Vagina (tissue), 2 donors: ENCODE measurements at regions not wholly inside any gene's neighbourhood (a gene's known extent, or its start where the extent isn't known, plus 50 kb on each side); places are given as distances from the start of the nearest gene placed in this dataset.

Experiments
- POLR2A ChIP-seq, 2 donors: fragments of 450-650 bp; IDR thresholded peaks; one replicate each; pipeline ENCODE4 v1.6.1; 2017; ENCODE audit warnings: antibody characterized with exemption in 2 of 2, mild to moderate bottlenecking in 2 of 2, moderate library complexity in 2 of 2
- TF ChIP-seq, protein P1 (sequence below), 3 experiments: fragments of 450-650 bp in 2 of 3; fragments of 200-600 bp in 1 of 3; sonication (generic) in 1 of 3; IDR thresholded peaks; one replicate each; pipeline ENCODE4 v1.5.1; 2017 to 2019; ENCODE audit warnings: antibody characterized with exemption in 3 of 3, mild to moderate bottlenecking in 2 of 3, moderate library complexity in 2 of 3

- TF ChIP-seq, protein P1, sequence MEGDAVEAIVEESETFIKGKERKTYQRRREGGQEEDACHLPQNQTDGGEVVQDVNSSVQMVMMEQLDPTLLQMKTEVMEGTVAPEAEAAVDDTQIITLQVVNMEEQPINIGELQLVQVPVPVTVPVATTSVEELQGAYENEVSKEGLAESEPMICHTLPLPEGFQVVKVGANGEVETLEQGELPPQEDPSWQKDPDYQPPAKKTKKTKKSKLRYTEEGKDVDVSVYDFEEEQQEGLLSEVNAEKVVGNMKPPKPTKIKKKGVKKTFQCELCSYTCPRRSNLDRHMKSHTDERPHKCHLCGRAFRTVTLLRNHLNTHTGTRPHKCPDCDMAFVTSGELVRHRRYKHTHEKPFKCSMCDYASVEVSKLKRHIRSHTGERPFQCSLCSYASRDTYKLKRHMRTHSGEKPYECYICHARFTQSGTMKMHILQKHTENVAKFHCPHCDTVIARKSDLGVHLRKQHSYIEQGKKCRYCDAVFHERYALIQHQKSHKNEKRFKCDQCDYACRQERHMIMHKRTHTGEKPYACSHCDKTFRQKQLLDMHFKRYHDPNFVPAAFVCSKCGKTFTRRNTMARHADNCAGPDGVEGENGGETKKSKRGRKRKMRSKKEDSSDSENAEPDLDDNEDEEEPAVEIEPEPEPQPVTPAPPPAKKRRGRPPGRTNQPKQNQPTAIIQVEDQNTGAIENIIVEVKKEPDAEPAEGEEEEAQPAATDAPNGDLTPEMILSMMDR (IDR thresholded peaks at IDR 0.05): no peak
- TF ChIP-seq POLR2A (IDR thresholded peaks at IDR 0.05): no peak
These were observed 420.4 kb downstream of the PCNX1 start for GRCh38 chr14:71327691-71328090.
